ENCODE measurements at regions not wholly inside any gene's neighbourhood (a gene's known extent, or its start where the extent isn't known, plus 50 kb on each side); places are given as distances from the start of the nearest gene placed in this dataset.
"Not testable (repeated sequence)": the region's sequence is repeated elsewhere in the genome, so short reads cannot be mapped to it uniquely, and the experiment has no call there.

DNA sequence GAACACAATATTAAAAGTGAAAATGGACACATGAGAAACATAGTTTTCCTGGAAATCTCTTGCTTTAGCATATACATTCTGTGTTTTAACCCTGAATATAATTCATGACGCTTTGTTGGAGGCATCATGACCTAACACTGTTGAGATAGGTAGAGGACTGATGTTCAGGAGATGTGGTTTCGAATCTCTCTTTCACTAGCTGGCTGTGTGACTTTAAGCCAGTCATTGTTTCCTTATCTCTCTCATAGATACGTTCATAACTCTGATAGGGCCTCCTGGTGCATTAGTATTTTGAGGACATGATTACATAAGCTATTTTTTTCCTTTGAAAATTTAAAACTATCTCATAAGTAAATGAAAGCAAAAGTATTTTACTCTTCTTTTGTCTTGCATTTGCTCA is 179.0 kb upstream of the DTNA start:
- no peak for DNase-seq

GRCh38 chr18:34534642-34535041 is 175.5 kb upstream of the DTNA start:
- DNase-seq = not testable (repeated sequence)

GRCh38 chr18:34540897-34541296 is 169.2 kb upstream of the DTNA start:
- no peak for DNase-seq

GRCh38 chr18:34542625-34543024 is 167.5 kb upstream of the DTNA start:
- DNase-seq = no peak

DNA sequence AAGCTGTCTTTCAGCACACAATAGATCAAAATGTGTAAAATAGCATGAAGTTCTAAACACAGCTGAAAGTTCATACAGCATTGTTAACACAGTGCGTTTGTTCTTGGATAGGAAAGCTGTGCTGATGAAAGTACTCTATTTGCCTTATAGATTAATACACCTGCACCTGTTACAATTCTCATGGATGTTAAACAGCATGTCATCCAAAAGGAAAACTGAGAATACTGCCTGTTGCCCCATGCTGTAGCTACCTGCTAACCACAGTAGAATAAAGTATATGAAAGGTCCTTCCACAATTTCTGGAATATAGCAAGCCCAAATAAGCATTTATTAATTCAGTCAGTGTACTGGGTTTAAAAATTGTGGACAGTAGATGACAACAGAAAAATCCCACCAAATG is 166.7 kb upstream of the DTNA start:
- no peak for DNase-seq

GRCh38 chr18:34543945-34544344 is 166.2 kb upstream of the DTNA start:
- no peak for DNase-seq

GRCh38 chr18:34544930-34545329 is 165.2 kb upstream of the DTNA start:
- DNase-seq = no peak

GRCh38 chr18:34548120-34548972 is 161.8 kb upstream of the DTNA start:
- no peak for DNase-seq

DNA sequence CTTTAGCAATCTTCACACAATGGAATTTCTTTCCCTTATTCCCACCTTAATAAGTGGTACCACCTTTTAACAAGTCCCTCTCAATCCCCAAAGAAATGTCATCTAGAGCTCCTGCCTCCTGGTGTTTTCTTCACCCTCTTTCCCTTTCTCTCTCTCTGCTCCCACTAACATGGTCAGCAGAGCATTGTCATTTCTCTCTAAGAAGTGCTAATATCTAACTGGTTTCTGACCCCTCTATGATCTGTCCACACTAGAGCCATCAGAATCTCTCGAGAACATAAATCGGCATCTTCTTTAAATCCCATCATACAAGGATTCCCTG is 161.2 kb upstream of the DTNA start:
- no peak for DNase-seq

DNA sequence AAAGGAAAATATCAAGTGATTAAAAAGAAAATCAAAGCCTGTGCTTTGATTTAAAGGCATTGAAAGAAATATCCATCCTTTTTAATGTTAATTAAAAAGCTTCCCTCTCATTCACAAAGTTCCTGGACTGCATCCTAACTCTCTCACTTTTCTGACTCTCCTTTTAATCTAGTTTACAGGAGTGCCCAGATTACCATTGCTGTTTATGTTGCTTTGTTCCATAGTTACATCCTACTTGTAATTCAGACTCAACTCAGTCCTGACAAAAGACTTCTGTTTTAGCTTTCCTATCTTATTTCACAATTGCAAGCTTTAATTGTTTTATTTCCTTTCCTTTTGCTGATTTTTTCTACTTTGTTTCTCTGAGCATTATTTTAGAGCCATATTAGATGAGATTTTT is 160.7 kb upstream of the DTNA start:
- no peak for DNase-seq

GRCh38 chr18:34550156-34550555 is 159.9 kb upstream of the DTNA start:
- no peak for DNase-seq

DNA sequence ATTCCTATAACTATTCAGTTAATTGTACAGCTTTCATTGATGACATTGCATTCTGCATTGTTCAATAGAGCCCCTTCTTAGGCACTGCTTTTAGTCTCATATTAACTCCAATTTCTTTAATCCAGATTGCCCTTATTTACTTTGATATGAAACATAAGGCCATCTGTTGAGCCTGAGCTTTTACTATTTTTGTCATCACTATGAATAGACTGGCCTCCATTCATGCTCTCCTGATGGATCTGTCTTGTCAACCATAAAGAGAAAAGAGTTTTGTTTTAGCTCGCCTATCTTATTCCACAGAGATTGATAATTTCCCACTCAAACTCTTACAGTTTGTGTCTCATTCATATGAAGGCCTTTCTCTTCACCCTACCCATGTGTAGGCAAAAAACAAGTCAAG is 159.2 kb upstream of the DTNA start:
- no peak for DNase-seq

- DNase-seq = no peak
Observed at GRCh38 chr18:34551824-34552223, 158.3 kb upstream of the DTNA start.

DNA sequence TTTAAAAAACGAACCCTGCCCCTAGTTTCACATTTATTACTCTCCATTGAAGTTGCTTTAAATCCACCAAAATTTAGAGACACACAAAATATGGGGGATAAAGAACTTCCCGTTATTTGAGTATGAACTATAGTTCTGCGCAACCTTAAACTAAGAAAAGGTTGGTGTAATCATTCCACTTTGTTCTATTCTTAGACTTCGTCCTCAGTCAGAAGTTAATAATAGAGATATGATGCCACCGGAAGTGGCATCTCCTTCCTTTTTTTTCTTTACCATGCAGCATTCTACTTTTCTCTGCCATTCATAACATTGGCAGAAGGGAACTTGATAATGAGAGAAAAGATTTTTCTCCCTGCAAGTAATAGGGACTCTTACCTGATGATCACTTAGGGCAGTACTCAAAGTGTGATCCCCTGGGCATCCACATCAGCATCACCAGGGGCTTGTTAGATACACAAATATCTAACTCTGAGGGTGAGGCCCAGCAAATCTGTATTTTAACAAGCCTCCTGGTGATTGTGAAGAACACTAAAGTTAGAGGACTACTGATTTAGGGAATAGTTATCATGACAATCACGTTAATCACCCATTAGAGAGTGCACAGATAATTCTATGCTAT is 147.7 kb upstream of the DTNA start:
- no peak for DNase-seq

DNA sequence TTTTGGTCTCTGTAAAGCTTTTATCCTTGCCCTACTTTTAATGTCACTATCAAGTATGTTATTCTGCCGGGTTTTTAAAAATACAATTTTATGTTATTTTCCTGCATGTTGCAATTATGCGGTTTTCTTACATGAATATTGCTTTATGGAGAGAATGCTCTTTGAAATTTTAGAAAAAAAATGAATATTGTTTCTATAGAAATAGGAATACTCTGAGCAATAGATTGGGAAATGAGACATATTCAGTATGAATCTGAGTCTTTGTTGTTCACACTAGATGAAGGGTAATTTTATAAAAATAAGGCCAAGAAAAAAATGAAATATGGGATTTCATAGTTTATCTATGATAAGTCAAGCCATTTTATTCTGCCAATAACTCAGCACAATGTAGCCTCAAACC is 142.2 kb upstream of the DTNA start:
- DNase-seq = no peak

DNA sequence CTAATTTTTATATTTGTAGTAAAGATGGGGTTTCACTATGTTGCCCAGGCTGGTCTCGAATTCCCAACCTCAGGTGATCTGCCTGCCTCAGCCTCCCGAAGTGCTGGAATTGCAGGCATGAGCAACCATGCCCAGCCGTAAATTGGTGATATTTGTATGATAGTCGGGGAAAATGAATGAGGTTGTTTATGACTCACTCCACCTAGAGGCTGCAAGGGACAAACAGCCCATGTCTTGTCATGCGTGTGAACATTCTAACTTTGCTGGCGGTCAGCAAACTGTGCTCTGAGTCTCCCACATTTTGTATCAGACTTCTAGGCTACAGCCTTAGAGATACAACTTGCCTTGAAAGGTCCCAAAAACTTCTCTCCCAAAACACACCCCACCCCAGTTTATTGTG is 133.5 kb upstream of the DTNA start:
- no peak for DNase-seq

- no peak for DNase-seq
Observed at GRCh38 chr18:34583895-34584294, 126.2 kb upstream of the DTNA start.

DNA sequence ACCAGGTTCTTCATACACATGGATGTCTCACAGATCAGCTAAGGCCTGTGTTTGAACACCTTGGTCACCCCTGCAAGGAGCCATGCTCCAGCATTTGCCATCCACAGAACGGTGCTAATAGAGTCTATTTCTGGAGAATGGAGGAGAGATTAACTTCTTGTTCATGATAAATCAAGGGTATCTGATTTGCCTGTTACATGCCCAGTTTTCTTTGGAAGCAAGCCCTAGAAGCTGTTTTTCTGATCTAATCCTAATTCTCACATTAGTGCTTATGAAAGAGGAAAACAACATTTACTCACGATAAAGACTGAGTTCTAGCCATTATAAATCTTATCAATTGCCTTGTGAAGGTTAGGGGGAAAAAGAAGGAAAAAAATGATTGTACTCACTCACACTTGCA is 119.6 kb upstream of the DTNA start:
- DNase-seq = no peak

- DNase-seq = peak; percentile 44
Observed at GRCh38 chr18:34591920-34592444, 118.1 kb upstream of the DTNA start.

- no peak for DNase-seq
Observed at GRCh38 chr18:34592481-34592880, 117.6 kb upstream of the DTNA start.

GRCh38 chr18:34592961-34593382 is 117.1 kb upstream of the DTNA start:
- peak; percentile 79 for DNase-seq

GRCh38 chr18:34594266-34594665 is 115.8 kb upstream of the DTNA start:
- DNase-seq = no peak

- DNase-seq = no peak
Observed at GRCh38 chr18:34595690-34596089, 114.4 kb upstream of the DTNA start.

DNA sequence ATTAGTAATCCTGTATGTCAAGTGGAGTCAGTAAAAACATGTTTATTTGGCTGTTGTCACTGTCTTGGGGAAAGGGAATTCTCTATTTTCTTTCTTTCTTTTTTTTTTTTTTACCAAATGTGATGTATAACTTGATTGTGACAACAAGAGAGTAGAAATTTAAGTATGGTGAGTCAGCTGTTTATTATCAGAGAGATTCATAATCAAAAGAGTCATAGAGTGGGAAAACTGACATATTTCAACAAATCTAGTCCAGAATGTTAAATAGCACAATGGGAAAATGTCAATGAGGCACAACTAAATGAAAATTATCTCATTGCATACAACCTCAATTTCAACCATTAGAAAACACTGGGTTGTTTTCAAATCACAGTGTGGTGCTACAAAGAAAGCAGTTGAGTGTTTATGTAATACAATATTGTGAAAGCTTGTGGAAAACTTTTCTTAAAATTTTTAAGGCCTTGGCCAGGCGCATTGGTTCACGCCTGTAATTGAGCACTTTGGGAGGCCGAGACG is 111.9 kb upstream of the DTNA start:
- no peak for DNase-seq

All from femur (tissue), 1 donor.